Memory B cell (primary cell): ENCODE measurements at regions not wholly inside any gene's neighbourhood (a gene's known extent, or its start where the extent isn't known, plus 50 kb on each side); places are given as distances from the start of the nearest gene placed in this dataset.
"Not testable (repeated sequence)": the region's sequence is repeated elsewhere in the genome, so short reads cannot be mapped to it uniquely, and the experiment has no call there.

Experiments used
- ATAC-seq: fragments of 150-1000 bp; cut with Tn5 transposase; 2 replicates; pipeline ENCODE4 v1.10.0; 2021; ENCODE audit warnings: low read depth, mild to moderate bottlenecking, moderate library complexity
- DNase-seq, 2 donors: peaks; one replicate each; pipeline ENCODE4 v3.0.0; 2022; ENCODE audit warnings: low spot score in 2 of 2
- H3K27ac Mint-ChIP-seq: one replicate; pipeline ENCODE4 v1.8.0; 2022; ENCODE audit warnings: mild to moderate bottlenecking, moderate library complexity, mixed read lengths
- H3K27me3 Mint-ChIP-seq: one replicate; pipeline ENCODE4 v1.8.0; 2022; ENCODE audit warnings: mixed read lengths
- H3K36me3 Mint-ChIP-seq: one replicate; pipeline ENCODE4 v1.8.0; 2022; ENCODE audit warnings: mild to moderate bottlenecking, mixed read lengths
- H3K4me1 Mint-ChIP-seq: one replicate; pipeline ENCODE4 v1.8.0; 2022; ENCODE audit warnings: mixed read lengths
- H3K4me3 Mint-ChIP-seq: one replicate; pipeline ENCODE4 v1.8.0; 2022; ENCODE audit warnings: mild to moderate bottlenecking, moderate library complexity, mixed read lengths
- H3K9me3 Mint-ChIP-seq: one replicate; pipeline ENCODE4 v1.8.0; 2022; ENCODE audit warnings: mixed read lengths

GRCh38 chr4:132317923-132318322 is 831.2 kb upstream of the PCDH10 start:
- peaks cover 3% of the 10 kb centered on the region for H3K9me3 Mint-ChIP-seq
- no peak overlapping the region for H3K4me3 Mint-ChIP-seq
- DNase-seq (no peak), ATAC-seq (no peak)
- H3K27ac Mint-ChIP-seq, result no peak overlapping the region
- no peaks in the 10 kb centered on the region for H3K4me1 Mint-ChIP-seq
- H3K36me3 Mint-ChIP-seq, result no peaks in the 10 kb centered on the region
- H3K27me3 Mint-ChIP-seq, result no peaks in the 10 kb centered on the region

- H3K4me3 Mint-ChIP-seq, result no peak overlapping the region
- no peaks in the 10 kb centered on the region for H3K4me1 Mint-ChIP-seq
- H3K27ac Mint-ChIP-seq, result no peak overlapping the region
- no peak for DNase-seq
- no peaks in the 10 kb centered on the region for H3K27me3 Mint-ChIP-seq
- ATAC-seq, result no peak
- H3K36me3 Mint-ChIP-seq, result no peaks in the 10 kb centered on the region
- H3K9me3 Mint-ChIP-seq, result peaks cover 3% of the 10 kb centered on the region
Observed at GRCh38 chr4:132328761-132329160, 820.3 kb upstream of the PCDH10 start.

GRCh38 chr4:132330994-132331393 is 818.1 kb upstream of the PCDH10 start:
- no peak for DNase-seq
- Mint-ChIP-seq H3K27ac (no peak overlapping the region), H3K27me3 (no peaks in the 10 kb centered on the region), H3K36me3 (no peaks in the 10 kb centered on the region), H3K4me1 (no peaks in the 10 kb centered on the region), H3K9me3 (peaks cover 4% of the 10 kb centered on the region), H3K4me3 (no peak overlapping the region)
- ATAC-seq, result no peak

- Mint-ChIP-seq H3K27ac (no peak overlapping the region), H3K4me1 (no peaks in the 10 kb centered on the region), H3K9me3 (peaks cover 4% of the 10 kb centered on the region), H3K27me3 (no peaks in the 10 kb centered on the region), H3K36me3 (no peaks in the 10 kb centered on the region), H3K4me3 (no peak overlapping the region)
- no peak for DNase-seq
- ATAC-seq, result no peak
Observed at GRCh38 chr4:132332932-132333723, 816.0 kb upstream of the PCDH10 start.

- H3K9me3 Mint-ChIP-seq, result peaks cover 6% of the 10 kb centered on the region
- ATAC-seq, result no peak
Observed at GRCh38 chr4:132333724-132334047, 815.4 kb upstream of the PCDH10 start.

GRCh38 chr4:132334081-132334480 is 815.0 kb upstream of the PCDH10 start:
- Mint-ChIP-seq H3K36me3 (no peaks in the 10 kb centered on the region), H3K27ac (no peak overlapping the region), H3K9me3 (peaks cover 6% of the 10 kb centered on the region), H3K27me3 (no peaks in the 10 kb centered on the region), H3K4me3 (no peak overlapping the region), H3K4me1 (no peaks in the 10 kb centered on the region)
- DNase-seq, result no peak
- ATAC-seq, result no peak

More at GRCh38 chr4:132333724-132334047, 815.4 kb upstream of the PCDH10 start:
- no peaks in the 10 kb centered on the region for H3K4me1 Mint-ChIP-seq
- H3K27ac Mint-ChIP-seq, result no peak overlapping the region
- H3K36me3 Mint-ChIP-seq, result no peaks in the 10 kb centered on the region
- DNase-seq, result no peak
- H3K4me3 Mint-ChIP-seq, result no peak overlapping the region
- no peaks in the 10 kb centered on the region for H3K27me3 Mint-ChIP-seq

- no peaks in the 10 kb centered on the region for H3K36me3 Mint-ChIP-seq
Observed at GRCh38 chr4:132344924-132345828, 803.9 kb upstream of the PCDH10 start.

GRCh38 chr4:132346016-132346415 is 803.1 kb upstream of the PCDH10 start:
- DNase-seq (no peak), ATAC-seq (no peak)
- no peaks in the 10 kb centered on the region for H3K36me3 Mint-ChIP-seq
- no peaks in the 10 kb centered on the region for H3K4me1 Mint-ChIP-seq
- no peak overlapping the region for H3K4me3 Mint-ChIP-seq
- H3K27me3 Mint-ChIP-seq, result no peaks in the 10 kb centered on the region
- no peak overlapping the region for H3K27ac Mint-ChIP-seq
- H3K9me3 Mint-ChIP-seq, result no peaks in the 10 kb centered on the region

More at GRCh38 chr4:132344924-132345828, 803.9 kb upstream of the PCDH10 start:
- Mint-ChIP-seq H3K9me3 (no peaks in the 10 kb centered on the region), H3K27me3 (no peaks in the 10 kb centered on the region), H3K4me3 (no peak overlapping the region), H3K4me1 (no peaks in the 10 kb centered on the region), H3K27ac (no peak overlapping the region)
- ATAC-seq (no peak), DNase-seq (no peak)

- not testable (repeated sequence) for H3K36me3 Mint-ChIP-seq, DNase-seq, H3K4me3 Mint-ChIP-seq, H3K9me3 Mint-ChIP-seq, H3K27ac Mint-ChIP-seq, ATAC-seq, H3K4me1 Mint-ChIP-seq, H3K27me3 Mint-ChIP-seq
Observed at GRCh38 chr4:132351606-132352005, 797.5 kb upstream of the PCDH10 start.

GRCh38 chr4:132382243-132382642 is 766.9 kb upstream of the PCDH10 start:
- no peaks in the 10 kb centered on the region for H3K27me3 Mint-ChIP-seq
- no peak for ATAC-seq

GRCh38 chr4:132383571-132384199 is 765.4 kb upstream of the PCDH10 start:
- DNase-seq (no peak), ATAC-seq (no peak)
- Mint-ChIP-seq H3K9me3 (peaks cover 5% of the 10 kb centered on the region), H3K27me3 (no peaks in the 10 kb centered on the region), H3K36me3 (no peaks in the 10 kb centered on the region), H3K4me3 (no peak overlapping the region), H3K4me1 (no peaks in the 10 kb centered on the region), H3K27ac (no peak overlapping the region)

More at GRCh38 chr4:132382243-132382642, 766.9 kb upstream of the PCDH10 start:
- Mint-ChIP-seq H3K9me3 (peaks cover 5% of the 10 kb centered on the region), H3K27ac (no peak overlapping the region), H3K36me3 (no peaks in the 10 kb centered on the region), H3K4me3 (no peak overlapping the region), H3K4me1 (no peaks in the 10 kb centered on the region)
- no peak for DNase-seq

GRCh38 chr4:132384709-132385108 is 764.4 kb upstream of the PCDH10 start:
- no peaks in the 10 kb centered on the region for H3K4me1 Mint-ChIP-seq
- no peak overlapping the region for H3K27ac Mint-ChIP-seq

GRCh38 chr4:132386130-132386529 is 763.0 kb upstream of the PCDH10 start:
- Mint-ChIP-seq H3K9me3 (peaks cover 4% of the 10 kb centered on the region), H3K4me1 (no peaks in the 10 kb centered on the region), H3K27me3 (no peaks in the 10 kb centered on the region), H3K4me3 (no peak overlapping the region), H3K27ac (no peak overlapping the region), H3K36me3 (no peaks in the 10 kb centered on the region)
- ATAC-seq, result no peak
- DNase-seq, result no peak

More at GRCh38 chr4:132384709-132385108, 764.4 kb upstream of the PCDH10 start:
- Mint-ChIP-seq H3K9me3 (peaks cover 3% of the 10 kb centered on the region), H3K4me3 (no peak overlapping the region), H3K36me3 (no peaks in the 10 kb centered on the region), H3K27me3 (no peaks in the 10 kb centered on the region)
- DNase-seq (no peak), ATAC-seq (no peak)

GRCh38 chr4:132387060-132387459 is 762.0 kb upstream of the PCDH10 start:
- H3K4me3 Mint-ChIP-seq, result no peak overlapping the region
- no peaks in the 10 kb centered on the region for H3K27me3 Mint-ChIP-seq
- no peaks in the 10 kb centered on the region for H3K4me1 Mint-ChIP-seq
- ATAC-seq, result no peak
- H3K36me3 Mint-ChIP-seq, result no peaks in the 10 kb centered on the region
- H3K9me3 Mint-ChIP-seq, result peaks cover 4% of the 10 kb centered on the region
- H3K27ac Mint-ChIP-seq, result no peak overlapping the region
- DNase-seq, result no peak
